Endothelial cell of umbilical vein (primary cell): ENCODE measurements at regions not wholly inside any gene's neighbourhood (a gene's known extent, or its start where the extent isn't known, plus 50 kb on each side); places are given as distances from the start of the nearest gene placed in this dataset.

Source experiments
- BruUV-seq: library from RNA; stranded (reverse); fragments of 400-500 nt; replicated peaks from 2 replicates; lab custom pipeline; 2021; lab: Mats Ljungman, UMichigan
- CTCF ChIA-PET: fragments of 300-600, 350-600 bp; sonication (Branson Sonifier 250); formaldehyde crosslinking; loops from one replicate; lab custom pipeline; 2021; ENCODE audit warnings: antibody characterized with exemption, inconsistent platforms; lab: Charles Lee
- POLR2A ChIA-PET: fragments of 300-600, 350-600 bp; sonication (Branson Sonifier 250); formaldehyde crosslinking; loops from one replicate; lab custom pipeline; 2021; ENCODE audit warnings: antibody characterized with exemption, inconsistent platforms; lab: Charles Lee
- DNase-seq: peaks from one replicate; pipeline ENCODE4 v3.0.0-alpha.2; 2011; ENCODE audit warnings: low read depth, low spot score
- FAIRE-seq: peaks from 2 replicates; lab custom pipeline; 2011; peaks lifted over from hg19 to GRCh38; lab: Jason Lieb, UNC
- H2AFZ ChIP-seq: 2 replicates; pipeline ENCODE4 v1.6.0; 2012; ENCODE audit warnings: low read depth, low read length, control low read depth, inconsistent platforms
- H3K27ac ChIP-seq: 2 replicates; pipeline ENCODE4 v1.5.1; 2011; ENCODE audit warnings: low read depth, mild to moderate bottlenecking, control low read depth, low read length, moderate library complexity; ENCODE audit not compliant: insufficient read depth
- H3K27me3 ChIP-seq, 2 experiments: 2 replicates each; pipeline versions ENCODE4 v1.6.0 to v1.6.1; 2011; ENCODE audit warnings: low read length in 2 of 2, mixed read lengths in 1 of 2; ENCODE audit not compliant: control insufficient read depth in 2 of 2, insufficient read depth in 2 of 2
- H3K36me3 ChIP-seq, 2 experiments: 2 replicates in 1 of 2; 3 replicates in 1 of 2; pipeline ENCODE4 v1.5.1; 2011; ENCODE audit warnings: low read length in 2 of 2, mild to moderate bottlenecking in 1 of 2, moderate library complexity in 1 of 2; ENCODE audit not compliant: control insufficient read depth in 2 of 2, insufficient read depth in 2 of 2; ENCODE audit errors: extremely low read depth in 1 of 2
- H3K4me1 ChIP-seq: 3 replicates; pipeline ENCODE4 v1.5.1; 2011; ENCODE audit warnings: mild to moderate bottlenecking, low read length; ENCODE audit not compliant: control insufficient read depth, insufficient read depth; ENCODE audit errors: extremely low read depth
- H3K4me2 ChIP-seq: 2 replicates; pipeline ENCODE4 v1.6.1; 2011; ENCODE audit warnings: low read length, control low read depth, mixed read lengths; ENCODE audit not compliant: insufficient read depth
- H3K4me3 ChIP-seq, 3 experiments: fragments of 200-600 bp in 1 of 3; sonication (generic), shearing (Covaris generic) in 1 of 3; replicated peaks in 1 of 3; 2 replicates each; pipeline ENCODE4 v1.5.1; 2011 to 2016; ENCODE audit warnings: control low read depth in 3 of 3, low read length in 3 of 3, mild to moderate bottlenecking in 2 of 3, inconsistent platforms in 1 of 3, low read depth in 1 of 3, moderate library complexity in 1 of 3; ENCODE audit not compliant: insufficient read depth in 1 of 3
- H3K79me2 ChIP-seq: 2 replicates; pipeline ENCODE4 v1.6.0; 2012; ENCODE audit warnings: low read length, inconsistent platforms; ENCODE audit not compliant: control insufficient read depth, insufficient read depth
- H3K9ac ChIP-seq: replicated peaks from 2 replicates; pipeline ENCODE3; 2011; ENCODE audit warnings: low read length, control low read depth; ENCODE audit not compliant: insufficient read depth; ENCODE audit errors: extremely low read depth
- H3K9me1 ChIP-seq: replicated peaks from 3 replicates; pipeline ENCODE4 v1.6.0; 2011; ENCODE audit warnings: mild to moderate bottlenecking, low read length; ENCODE audit not compliant: control insufficient read depth, insufficient read depth; ENCODE audit errors: extremely low read depth
- H3K9me3 ChIP-seq: replicated peaks from 2 replicates; pipeline ENCODE4 v1.5.1; 2012; ENCODE audit warnings: low read length, inconsistent platforms; ENCODE audit not compliant: control insufficient read depth, insufficient read depth
- H4K20me1 ChIP-seq: replicated peaks from 2 replicates; pipeline ENCODE3; 2011; ENCODE audit warnings: mild to moderate bottlenecking, low read length; ENCODE audit not compliant: control insufficient read depth, insufficient read depth; ENCODE audit errors: extremely low read depth
- EZH2 ChIP-seq: IDR thresholded peaks from 2 replicates; pipeline ENCODE4 v1.6.1; 2012; ENCODE audit warnings: borderline replicate concordance, low read depth, mild to moderate bottlenecking, moderate library complexity, low read length, inconsistent platforms; ENCODE audit not compliant: severe bottlenecking
- FOS ChIP-seq: IDR thresholded peaks from 2 replicates; pipeline ENCODE4 v1.6.1; 2011; ENCODE audit warnings: mild to moderate bottlenecking, low read length, moderate library complexity, borderline replicate concordance; ENCODE audit not compliant: insufficient read depth
- JUN ChIP-seq: IDR thresholded peaks from 2 replicates; pipeline ENCODE4 v1.6.1; 2011; ENCODE audit warnings: borderline replicate concordance, low read depth; ENCODE audit not compliant: insufficient read length, insufficient read depth
- POLR2AphosphoS5 ChIP-seq: IDR thresholded peaks from 2 replicates; pipeline ENCODE4 v1.6.1; 2012; ENCODE audit warnings: low read depth, mild to moderate bottlenecking, control low read depth, low read length, moderate library complexity; ENCODE audit not compliant: insufficient read depth
- dilution Hi-C: fragments of 300-500 bp; cut with MboI; formaldehyde crosslinking; loops from one replicate; pipeline ENCODE4 v1.15.0; 2019; ENCODE audit warnings: low sequenced_read_pairs; ENCODE audit not compliant: extremely low pct_ligation_motif_present
- intact Hi-C: fragments of 100-400 bp; cut with micrococcal nuclease; formaldehyde crosslinking; loops from one replicate; pipeline ENCODE4 v1.10.0; 2022
- TF ChIP-seq, protein P1 (sequence below), 2 donors: IDR thresholded peaks; 1 replicate in 1 of 2; 2 replicates in 1 of 2; pipeline ENCODE4 v1.5.1; 2011; ENCODE audit warnings: low read length in 2 of 2, mild to moderate bottlenecking in 2 of 2, moderate library complexity in 2 of 2, control low read depth in 1 of 2, inconsistent platforms in 1 of 2, low read depth in 1 of 2; ENCODE audit not compliant: insufficient read depth in 1 of 2; ENCODE audit errors: extremely low read depth in 1 of 2

DNA sequence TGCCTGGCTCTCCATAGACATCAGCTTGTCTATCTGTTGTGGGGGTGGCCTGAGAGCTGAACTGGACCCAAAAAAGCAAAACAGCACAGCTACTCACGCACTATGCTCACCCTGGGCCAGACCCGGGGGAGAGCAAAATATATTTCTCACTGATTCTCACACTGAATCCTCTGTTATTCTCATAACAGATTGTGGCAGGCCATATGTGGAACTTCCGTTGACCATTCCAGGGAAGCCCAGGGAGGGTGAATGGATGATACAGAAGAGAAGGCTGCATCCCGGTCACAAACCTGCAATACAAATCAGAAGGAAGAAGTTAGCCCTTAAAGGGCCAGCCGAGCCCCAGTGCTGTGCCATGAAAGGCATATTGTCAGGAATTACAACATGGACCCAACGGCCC is 362.5 kb downstream of the ZNF536 start:
- DNase-seq (no peak), FAIRE-seq (no peak)
- no peak overlapping the region for H3K27ac ChIP-seq
- H3K9me3 ChIP-seq = no peaks in the 10 kb centered on the region
- no peak overlapping the region for H2AFZ ChIP-seq
- POLR2A ChIA-PET = no interaction called here
- H3K9ac ChIP-seq = no peak overlapping the region
- no peaks in the 10 kb centered on the region for H3K36me3 ChIP-seq
- intact Hi-C loops = no loop called here
- no peak overlapping the region for H3K4me3 ChIP-seq
- CTCF ChIA-PET = no interaction called here
- H3K79me2 ChIP-seq = no peaks in the 10 kb centered on the region
- no peaks in the 10 kb centered on the region for H3K9me1 ChIP-seq
- no peak overlapping the region for H3K4me2 ChIP-seq
- H3K4me1 ChIP-seq = no peaks in the 10 kb centered on the region
- TF ChIP-seq FOS = no peak
- no peak for TF ChIP-seq EZH2
- no peak for TF ChIP-seq JUN
- TF ChIP-seq, protein P1, sequence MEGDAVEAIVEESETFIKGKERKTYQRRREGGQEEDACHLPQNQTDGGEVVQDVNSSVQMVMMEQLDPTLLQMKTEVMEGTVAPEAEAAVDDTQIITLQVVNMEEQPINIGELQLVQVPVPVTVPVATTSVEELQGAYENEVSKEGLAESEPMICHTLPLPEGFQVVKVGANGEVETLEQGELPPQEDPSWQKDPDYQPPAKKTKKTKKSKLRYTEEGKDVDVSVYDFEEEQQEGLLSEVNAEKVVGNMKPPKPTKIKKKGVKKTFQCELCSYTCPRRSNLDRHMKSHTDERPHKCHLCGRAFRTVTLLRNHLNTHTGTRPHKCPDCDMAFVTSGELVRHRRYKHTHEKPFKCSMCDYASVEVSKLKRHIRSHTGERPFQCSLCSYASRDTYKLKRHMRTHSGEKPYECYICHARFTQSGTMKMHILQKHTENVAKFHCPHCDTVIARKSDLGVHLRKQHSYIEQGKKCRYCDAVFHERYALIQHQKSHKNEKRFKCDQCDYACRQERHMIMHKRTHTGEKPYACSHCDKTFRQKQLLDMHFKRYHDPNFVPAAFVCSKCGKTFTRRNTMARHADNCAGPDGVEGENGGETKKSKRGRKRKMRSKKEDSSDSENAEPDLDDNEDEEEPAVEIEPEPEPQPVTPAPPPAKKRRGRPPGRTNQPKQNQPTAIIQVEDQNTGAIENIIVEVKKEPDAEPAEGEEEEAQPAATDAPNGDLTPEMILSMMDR (IDR thresholded peaks at IDR 0.05; ENCODE audit: extremely low read depth in 1 of 2, insufficient read depth in 1 of 2, low read depth in 1 of 2, low read length in 2 of 2) = no peak
- TF ChIP-seq POLR2AphosphoS5 = no peak
- no peaks in the 10 kb centered on the region for H4K20me1 ChIP-seq
- H3K27me3 ChIP-seq = no peaks in the 10 kb centered on the region
- BruUV-seq = no TSS peak
- dilution Hi-C loops = no loop called here
